Spleen (tissue), 11 donors: ENCODE measurements at regions not wholly inside any gene's neighbourhood (a gene's known extent, or its start where the extent isn't known, plus 50 kb on each side); places are given as distances from the start of the nearest gene placed in this dataset.

Experiments
- DNase-seq: peaks from one replicate; pipeline ENCODE4 v3.0.0-alpha.2; 2020
- H3K27ac ChIP-seq, 8 donors: fragments of 200-600 bp; sonication (generic) in 7 of 8; 1 replicate in 4 of 8; 2 replicates in 4 of 8; pipeline versions ENCODE4 v1.5.0 to v1.8.0; 2016 to 2021; ENCODE audit warnings: inconsistent platforms in 4 of 8, mild to moderate bottlenecking in 4 of 8, moderate library complexity in 1 of 8
- H3K27me3 ChIP-seq, 7 donors: fragments of 200-600 bp; sonication (generic) in 6 of 7; replicated peaks in 1 of 7; 1 replicate in 4 of 7; 2 replicates in 3 of 7; pipeline versions ENCODE4 v1.5.0 to v1.8.0; 2016 to 2021; ENCODE audit warnings: inconsistent platforms in 3 of 7, mild to moderate bottlenecking in 1 of 7
- H3K36me3 ChIP-seq, 6 donors: fragments of 200-600 bp; sonication (generic) in 5 of 6; 1 replicate in 4 of 6; 2 replicates in 2 of 6; pipeline versions ENCODE4 v1.5.0 to v1.8.0; 2016 to 2021; ENCODE audit warnings: inconsistent platforms in 2 of 6
- H3K4me1 ChIP-seq, 6 donors: fragments of 200-600 bp; sonication (generic) in 5 of 6; 1 replicate in 3 of 6; 2 replicates in 3 of 6; pipeline versions ENCODE4 v1.5.0 to v1.8.0; 2016 to 2021; ENCODE audit warnings: inconsistent platforms in 3 of 6
- H3K4me3 ChIP-seq, 8 donors: fragments of 200-600 bp; sonication (generic) in 7 of 8; 1 replicate in 4 of 8; 2 replicates in 4 of 8; pipeline versions ENCODE4 v1.5.0 to v1.8.0; 2016 to 2021; ENCODE audit warnings: inconsistent platforms in 4 of 8, mild to moderate bottlenecking in 4 of 8, moderate library complexity in 2 of 8
- H3K9me3 ChIP-seq, 8 donors: fragments of 200-600 bp; sonication (generic) in 7 of 8; 1 replicate in 4 of 8; 2 replicates in 4 of 8; pipeline versions ENCODE4 v1.5.0 to v1.8.0; 2016 to 2021; ENCODE audit warnings: inconsistent platforms in 4 of 8
- CTCF ChIP-seq, 11 experiments: fragments of 200-600 bp in 7 of 11; fragments of 450-650 bp in 4 of 11; sonication (generic) in 4 of 11; IDR thresholded peaks in 8 of 11; conservative IDR thresholded peaks in 3 of 11; 1 replicate in 7 of 11; 2 replicates in 4 of 11; pipeline versions ENCODE4 v1.4.0 to v1.8.0; 2016 to 2021; ENCODE audit warnings: antibody characterized with exemption in 11 of 11, inconsistent platforms in 4 of 11, mild to moderate bottlenecking in 1 of 11
- POLR2A ChIP-seq, 3 donors: fragments of 450-650 bp; IDR thresholded peaks; one replicate each; pipeline ENCODE4 v1.5.1; 2017; ENCODE audit warnings: antibody characterized with exemption in 3 of 3, mild to moderate bottlenecking in 1 of 3
- POLR2AphosphoS5 ChIP-seq, 3 donors: sonication (generic); formaldehyde crosslinking; IDR thresholded peaks; one replicate each; pipeline ENCODE4 v1.5.1; 2017; ENCODE audit warnings: antibody characterized with exemption in 3 of 3
- WGBS, 5 donors: extraction: QIAGEN DNeasy Blood & Tissue Kit in 3 of 5; methylation state at CpG; one replicate each; pipeline versions ENCODE4 v1.1.5 to v1.1.7; 2013 to 2018; 5-methylcytosine and 5-hydroxymethylcytosine counted together
- intact Hi-C: fragments of 100-400 bp; cut with DNase I; formaldehyde crosslinking; loops from one replicate; pipeline ENCODE4 v1.15.0; 2023; ENCODE audit warnings: low total_unique reads
- small RNA-seq, 4 donors: library from RNA; depleted of rRNA; stranded (forward); fragments of <200 nt; gene quantifications; one replicate each; pipeline ENCODE3, GENCODE V24; 2016
- donor health status: healthy with polysubstance abuse.
- donor health status: DM: no; HTN: no; CAD: no; lungs with moderate emphysema.
- donor health status: DM: no; HTN: no; CAD: no.
- donor health status: Bipolar disorder and iron deficiency.
- donor health status: healthy.
- donor health status: DM: no; HTN: no; CAD: no.
- donor health status: DM: yes; HTN: yes; CAD: no.

- Histone ChIP-seq H3K4me3 (no peak overlapping the region), H3K4me1 (no peaks in the 10 kb centered on the region), H3K9me3 (no peaks in the 10 kb centered on the region), H3K36me3 (no peaks in the 10 kb centered on the region), H3K27ac (no peak overlapping the region), H3K27me3 (no peaks in the 10 kb centered on the region)
- intact Hi-C loops: no loop called here
- no peak for DNase-seq
- 82 to 90% (median 83%) methylated on average over 4 of the region's 4 CpGs for WGBS, 5 donors
- no peak for TF ChIP-seq CTCF (IDR thresholded peaks at IDR 0.05 in 8 of 11, conservative IDR thresholded peaks at IDR 0.05 in 3 of 11)
- TF ChIP-seq POLR2A (IDR thresholded peaks at IDR 0.05): no peak
- TF ChIP-seq POLR2AphosphoS5 (IDR thresholded peaks at IDR 0.05): no peak
Measured at GRCh38 chr13:71935166-71935840, 68.3 kb upstream of the DACH1 start.

GRCh38 chr13:71924931-71925330 lies 57.9 kb upstream of the DACH1 start:
- no peak for DNase-seq
- no peaks in the 10 kb centered on the region for H3K27me3 ChIP-seq
- 43 to 85% (median 68%) methylated on average over 2 of the region's 2 CpGs for WGBS, 5 donors
- no peaks in the 10 kb centered on the region for H3K4me1 ChIP-seq
- H3K36me3 ChIP-seq: no peaks in the 10 kb centered on the region
- H3K9me3 ChIP-seq: no peaks in the 10 kb centered on the region
- no peak for TF ChIP-seq POLR2AphosphoS5 (IDR thresholded peaks at IDR 0.05)
- no peak for TF ChIP-seq CTCF (IDR thresholded peaks at IDR 0.05 in 8 of 11, conservative IDR thresholded peaks at IDR 0.05 in 3 of 11)
- no peak for TF ChIP-seq POLR2A (IDR thresholded peaks at IDR 0.05)
- H3K27ac ChIP-seq: no peak overlapping the region
- no peak overlapping the region for H3K4me3 ChIP-seq
- intact Hi-C loops: no loop called here

- WGBS, 5 donors: 52 to 86% (median 79%) methylated on average over 1 of the region's 1 CpG
- Histone ChIP-seq H3K36me3 (no peaks in the 10 kb centered on the region), H3K27me3 (no peaks in the 10 kb centered on the region), H3K4me1 (no peaks in the 10 kb centered on the region), H3K4me3 (no peak overlapping the region), H3K9me3 (no peaks in the 10 kb centered on the region), H3K27ac (no peak overlapping the region)
- no peak for TF ChIP-seq CTCF (IDR thresholded peaks at IDR 0.05 in 8 of 11, conservative IDR thresholded peaks at IDR 0.05 in 3 of 11)
- no peak for TF ChIP-seq POLR2AphosphoS5 (IDR thresholded peaks at IDR 0.05)
- no peak for TF ChIP-seq POLR2A (IDR thresholded peaks at IDR 0.05)
- intact Hi-C loops: no loop called here
- DNase-seq: no peak
Measured at GRCh38 chr13:71922194-71922593, 55.2 kb upstream of the DACH1 start.

Small RNA genes lying in the stretch of these regions (small RNA-seq; reads per million reads assigned to genes)
- gene RF00263: 0 reads per million in 4 donors
- gene RF00411: 0 reads per million in 4 donors
- gene RF00440: 0 to 0.06 (median 0) reads per million in 4 donors
- gene RF02271: 0 reads per million in 4 donors
- gene RPL18AP17: 0 reads per million in 4 donors
